ENCODE measurements at regions not wholly inside any gene's neighbourhood (a gene's known extent, or its start where the extent isn't known, plus 50 kb on each side); places are given as distances from the start of the nearest gene placed in this dataset.
A peak's percentile ranks its signal among the peaks of the same experiment; 100 is the strongest.

GRCh38 chr13:110070046-110070445 lies 236.9 kb downstream of the COL4A1 start:
- no peaks in the 10 kb centered on the region for H3K27me3 ChIP-seq (replicated peaks; ENCODE audit: control insufficient read depth, insufficient read depth, low read length)
- intact Hi-C loops (cut with micrococcal nuclease; ENCODE audit: unreplicated experiment): no loop called here
- Mint-ChIP-seq H3K4me1 (ENCODE audit: low read depth, unreplicated experiment) (no peaks in the 10 kb centered on the region), H3K36me3 (ENCODE audit: insufficient read depth, unreplicated experiment) (no peaks in the 10 kb centered on the region), H3K9me3 (ENCODE audit: unreplicated experiment) (peaks cover 10% of the 10 kb centered on the region), H3K27me3 (ENCODE audit: insufficient read depth, unreplicated experiment) (no peaks in the 10 kb centered on the region), H3K4me3 (ENCODE audit: unreplicated experiment) (no peak overlapping the region), H3K27ac (ENCODE audit: unreplicated experiment) (no peak overlapping the region)
- no peaks in the 10 kb centered on the region for H3K9me3 ChIP-seq
- TF ChIP-seq CTCF (IDR thresholded peaks at IDR 0.05; ENCODE audit: insufficient read depth in 1 of 2, low read depth in 1 of 2, low read length in 1 of 2, severe bottlenecking in 1 of 2, unreplicated experiment in 1 of 2): no peak
- DNase-seq: no peak
- CTCF ChIA-PET: no interaction called here
- BruUV-seq (replicated peaks): no TSS peak
- POLR2A ChIA-PET: no interaction called here
- H3K4me3 ChIP-seq (ENCODE audit: low read depth, low read length): no peak overlapping the region
- no peaks in the 10 kb centered on the region for H3K36me3 ChIP-seq (ENCODE audit: control insufficient read depth, insufficient read depth, low read length)
- 0 out of 2 replicates have a peak, but pooled peaks cover 8% of the 10 kb centered on the region for H3K4me1 ChIP-seq

- TF ChIP-seq CTCF (IDR thresholded peaks at IDR 0.05; ENCODE audit: insufficient read depth in 1 of 2, low read depth in 1 of 2, low read length in 1 of 2, severe bottlenecking in 1 of 2, unreplicated experiment in 1 of 2): no peak
- intact Hi-C loops (cut with micrococcal nuclease; ENCODE audit: unreplicated experiment): no loop called here
- Mint-ChIP-seq H3K36me3 (ENCODE audit: insufficient read depth, unreplicated experiment) (no peaks in the 10 kb centered on the region), H3K27ac (ENCODE audit: unreplicated experiment) (no peak overlapping the region), H3K9me3 (ENCODE audit: unreplicated experiment) (peaks cover 10% of the 10 kb centered on the region), H3K4me1 (ENCODE audit: low read depth, unreplicated experiment) (no peaks in the 10 kb centered on the region), H3K4me3 (ENCODE audit: unreplicated experiment) (no peak overlapping the region), H3K27me3 (ENCODE audit: insufficient read depth, unreplicated experiment) (no peaks in the 10 kb centered on the region)
- no TSS peak for BruUV-seq (replicated peaks)
- ChIA-PET POLR2A (no interaction called here), CTCF (no interaction called here)
- Histone ChIP-seq H3K9me3 (no peaks in the 10 kb centered on the region), H3K27me3 (replicated peaks; ENCODE audit: control insufficient read depth, insufficient read depth, low read length) (no peaks in the 10 kb centered on the region), H3K36me3 (ENCODE audit: control insufficient read depth, insufficient read depth, low read length) (no peaks in the 10 kb centered on the region), H3K4me1 (peaks cover 8% of the 10 kb centered on the region; the same call in 1 of the 2 replicates), H3K4me3 (ENCODE audit: low read depth, low read length) (no peak overlapping the region)
- DNase-seq: no peak
Measured at GRCh38 chr13:110068176-110068473, 238.8 kb downstream of the COL4A1 start.

GRCh38 chr13:110067355-110068175 lies 239.4 kb downstream of the COL4A1 start:
- Mint-ChIP-seq H3K4me1 (ENCODE audit: low read depth, unreplicated experiment) (no peaks in the 10 kb centered on the region), H3K27ac (ENCODE audit: unreplicated experiment) (no peak overlapping the region), H3K4me3 (ENCODE audit: unreplicated experiment) (no peak overlapping the region), H3K27me3 (ENCODE audit: insufficient read depth, unreplicated experiment) (no peaks in the 10 kb centered on the region), H3K9me3 (ENCODE audit: unreplicated experiment) (peaks cover 10% of the 10 kb centered on the region), H3K36me3 (ENCODE audit: insufficient read depth, unreplicated experiment) (no peaks in the 10 kb centered on the region)
- ChIA-PET POLR2A (no interaction called here), CTCF (no interaction called here)
- peak in 1 of 2 experiments; percentile 19 for DNase-seq
- H3K4me1 ChIP-seq: peaks cover 8% of the 10 kb centered on the region; the same call in 1 of the 2 replicates
- no peaks in the 10 kb centered on the region for H3K36me3 ChIP-seq (ENCODE audit: control insufficient read depth, insufficient read depth, low read length)
- no peak overlapping the region for H3K4me3 ChIP-seq (ENCODE audit: low read depth, low read length)
- H3K9me3 ChIP-seq: no peaks in the 10 kb centered on the region
- intact Hi-C loops (cut with micrococcal nuclease; ENCODE audit: unreplicated experiment): no loop called here
- no TSS peak for BruUV-seq (replicated peaks)
- no peaks in the 10 kb centered on the region for H3K27me3 ChIP-seq (replicated peaks; ENCODE audit: control insufficient read depth, insufficient read depth, low read length)
- no peak for TF ChIP-seq CTCF (IDR thresholded peaks at IDR 0.05; ENCODE audit: insufficient read depth in 1 of 2, low read depth in 1 of 2, low read length in 1 of 2, severe bottlenecking in 1 of 2, unreplicated experiment in 1 of 2)
